Suprapubic skin (tissue), 4 donors: ENCODE measurements at regions not wholly inside any gene's neighbourhood (a gene's known extent, or its start where the extent isn't known, plus 50 kb on each side); places are given as distances from the start of the nearest gene placed in this dataset.

Source experiments
- DNase-seq, 2 donors: peaks; one replicate each; pipeline ENCODE4 v3.0.0-alpha.2; 2019; ENCODE audit warnings: low spot score in 2 of 2
- H3K27ac ChIP-seq: fragments of 200-600 bp; sonication (generic); one replicate; pipeline ENCODE4 v1.5.1; 2019
- H3K27me3 ChIP-seq: fragments of 200-600 bp; sonication (generic); one replicate; pipeline ENCODE4 v1.5.1; 2019
- H3K36me3 ChIP-seq: fragments of 200-600 bp; sonication (generic); one replicate; pipeline ENCODE4 v1.5.1; 2019
- H3K4me1 ChIP-seq: fragments of 200-600 bp; sonication (generic); one replicate; pipeline ENCODE4 v1.5.1; 2019
- H3K4me3 ChIP-seq: fragments of 200-600 bp; sonication (generic); one replicate; pipeline ENCODE4 v1.5.1; 2019; ENCODE audit warnings: mild to moderate bottlenecking
- H3K9me3 ChIP-seq: fragments of 200-600 bp; sonication (generic); one replicate; pipeline ENCODE4 v1.5.1; 2019
- EP300 ChIP-seq: sonication (generic); formaldehyde crosslinking; IDR thresholded peaks from one replicate; pipeline ENCODE4 v1.6.1; 2017; ENCODE audit warnings: antibody characterized with exemption
- POLR2A ChIP-seq, 2 donors: fragments of 450-650 bp; IDR thresholded peaks; one replicate each; pipeline ENCODE4 v1.6.1; 2017; ENCODE audit warnings: antibody characterized with exemption in 2 of 2, mild to moderate bottlenecking in 2 of 2, moderate library complexity in 2 of 2
- POLR2AphosphoS5 ChIP-seq, 3 donors: sonication (generic); formaldehyde crosslinking; IDR thresholded peaks; one replicate each; pipeline ENCODE4 v1.6.1; 2017; ENCODE audit warnings: antibody characterized with exemption in 3 of 3
- WGBS: methylation state at CpG from one replicate; pipeline ENCODE4 v1.1.5; 2018; 5-methylcytosine and 5-hydroxymethylcytosine counted together
- TF ChIP-seq, protein P1 (sequence below), 2 donors: fragments of 200-600 bp in 1 of 2; fragments of 450-650 bp in 1 of 2; sonication (generic) in 1 of 2; IDR thresholded peaks; one replicate each; pipeline ENCODE4 v1.5.1; 2016 to 2019; ENCODE audit warnings: antibody characterized with exemption in 2 of 2, mild to moderate bottlenecking in 1 of 2, moderate library complexity in 1 of 2

DNA sequence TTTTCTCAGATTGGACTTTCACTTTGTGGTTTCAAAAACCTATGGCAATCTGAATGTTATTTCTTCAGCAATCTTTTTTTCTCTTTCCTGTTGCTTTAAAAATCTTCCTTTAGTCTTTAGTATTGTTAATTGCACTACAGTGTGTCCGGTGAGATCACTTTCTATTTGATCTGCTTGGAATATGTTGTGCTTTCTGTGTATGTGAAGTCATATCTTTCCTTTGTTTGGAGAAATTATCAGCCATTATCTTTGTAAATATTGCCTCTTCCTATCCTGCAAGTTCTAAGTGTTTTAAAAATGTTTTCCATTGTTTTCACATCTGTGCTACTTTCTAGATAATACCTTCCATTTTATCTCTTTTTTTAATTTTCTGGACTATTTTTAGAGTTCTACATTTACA is 171.4 kb upstream of the PRSS16 start:
- no peaks in the 10 kb centered on the region for H3K36me3 ChIP-seq
- H3K27ac ChIP-seq = no peak overlapping the region
- DNase-seq = no peak
- H3K4me3 ChIP-seq = no peak overlapping the region
- 61% methylated on average over 1 of the region's 1 CpG for WGBS
- H3K4me1 ChIP-seq = peaks cover 4% of the 10 kb centered on the region
- peaks cover 43% of the 10 kb centered on the region for H3K27me3 ChIP-seq
- no peaks in the 10 kb centered on the region for H3K9me3 ChIP-seq
- TF ChIP-seq EP300 (no peak), POLR2A (IDR thresholded peaks at IDR 0.05) (no peak), POLR2AphosphoS5 (IDR thresholded peaks at IDR 0.05) (no peak)
- TF ChIP-seq, protein P1, sequence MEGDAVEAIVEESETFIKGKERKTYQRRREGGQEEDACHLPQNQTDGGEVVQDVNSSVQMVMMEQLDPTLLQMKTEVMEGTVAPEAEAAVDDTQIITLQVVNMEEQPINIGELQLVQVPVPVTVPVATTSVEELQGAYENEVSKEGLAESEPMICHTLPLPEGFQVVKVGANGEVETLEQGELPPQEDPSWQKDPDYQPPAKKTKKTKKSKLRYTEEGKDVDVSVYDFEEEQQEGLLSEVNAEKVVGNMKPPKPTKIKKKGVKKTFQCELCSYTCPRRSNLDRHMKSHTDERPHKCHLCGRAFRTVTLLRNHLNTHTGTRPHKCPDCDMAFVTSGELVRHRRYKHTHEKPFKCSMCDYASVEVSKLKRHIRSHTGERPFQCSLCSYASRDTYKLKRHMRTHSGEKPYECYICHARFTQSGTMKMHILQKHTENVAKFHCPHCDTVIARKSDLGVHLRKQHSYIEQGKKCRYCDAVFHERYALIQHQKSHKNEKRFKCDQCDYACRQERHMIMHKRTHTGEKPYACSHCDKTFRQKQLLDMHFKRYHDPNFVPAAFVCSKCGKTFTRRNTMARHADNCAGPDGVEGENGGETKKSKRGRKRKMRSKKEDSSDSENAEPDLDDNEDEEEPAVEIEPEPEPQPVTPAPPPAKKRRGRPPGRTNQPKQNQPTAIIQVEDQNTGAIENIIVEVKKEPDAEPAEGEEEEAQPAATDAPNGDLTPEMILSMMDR (IDR thresholded peaks at IDR 0.05) = no peak

DNA sequence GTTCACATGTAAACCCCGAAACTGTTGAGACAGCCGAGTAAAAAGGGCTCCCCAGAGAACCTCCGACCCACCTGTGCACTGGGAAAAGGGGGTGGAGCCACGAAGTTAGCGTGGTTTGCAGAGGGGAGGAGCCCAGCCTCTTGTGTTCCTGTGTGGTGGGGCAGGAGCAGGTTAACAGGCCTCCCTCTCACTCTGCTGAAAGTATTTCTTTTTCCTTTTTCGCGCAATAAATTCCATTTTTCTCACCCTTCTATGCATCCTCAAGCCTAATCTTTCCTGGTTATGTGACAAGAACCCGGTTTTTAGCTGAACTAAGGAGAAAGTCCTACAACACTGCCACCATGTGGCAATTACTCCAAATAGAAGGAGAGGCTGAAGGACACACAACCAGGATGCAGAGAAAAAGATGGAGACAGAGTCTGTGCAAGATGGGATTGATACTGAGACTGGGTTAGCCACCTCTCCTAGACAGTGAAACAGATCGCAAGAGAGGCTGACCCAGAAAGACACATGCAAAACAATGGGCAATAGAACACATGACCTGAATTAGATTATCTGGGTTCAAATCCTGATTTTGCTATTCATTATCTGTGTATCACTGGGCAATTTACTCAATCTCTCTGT is 168.7 kb upstream of the PRSS16 start:
- H3K4me1 ChIP-seq = peaks cover 4% of the 10 kb centered on the region
- peaks cover 43% of the 10 kb centered on the region for H3K27me3 ChIP-seq
- H3K9me3 ChIP-seq = no peaks in the 10 kb centered on the region
- DNase-seq = no peak
- TF ChIP-seq, protein P1 (IDR thresholded peaks at IDR 0.05) = peak; percentile 27 to 29
- TF ChIP-seq EP300 (no peak), POLR2AphosphoS5 (IDR thresholded peaks at IDR 0.05) (no peak)
- no peaks in the 10 kb centered on the region for H3K36me3 ChIP-seq
- H3K27ac ChIP-seq = no peak overlapping the region
- WGBS = 3% methylated on average over 9 of the region's 9 CpGs
- H3K4me3 ChIP-seq = peak overlapping the region; percentile 23

DNA sequence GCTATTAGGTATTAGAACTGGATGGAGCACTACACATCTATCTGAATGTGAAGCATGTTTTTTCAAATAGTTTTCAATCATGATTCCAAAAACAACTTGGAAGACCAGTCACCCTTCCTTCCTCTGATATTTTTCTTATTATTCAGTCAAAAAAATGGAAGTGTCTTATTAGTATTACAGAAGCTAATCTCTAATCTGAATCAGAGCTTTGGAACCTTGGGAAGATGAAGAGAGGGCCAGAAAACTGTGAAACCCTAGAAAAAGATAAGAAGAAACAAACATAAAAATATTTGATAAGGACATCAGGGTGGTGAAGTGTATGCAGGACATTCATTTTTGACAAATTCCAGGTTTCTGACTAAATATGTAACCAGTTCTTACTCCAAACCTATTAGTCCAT is 166.3 kb upstream of the PRSS16 start:
- TF ChIP-seq POLR2A (IDR thresholded peaks at IDR 0.05) = no peak
- TF ChIP-seq, protein P1 (IDR thresholded peaks at IDR 0.05) = no peak
- TF ChIP-seq POLR2AphosphoS5 (IDR thresholded peaks at IDR 0.05) = no peak
- no peak for TF ChIP-seq EP300
- Histone ChIP-seq H3K4me1 (peaks cover 4% of the 10 kb centered on the region), H3K27me3 (peaks cover 41% of the 10 kb centered on the region), H3K9me3 (no peaks in the 10 kb centered on the region), H3K36me3 (no peaks in the 10 kb centered on the region), H3K4me3 (no peak overlapping the region), H3K27ac (no peak overlapping the region)
- no peak for DNase-seq

DNA sequence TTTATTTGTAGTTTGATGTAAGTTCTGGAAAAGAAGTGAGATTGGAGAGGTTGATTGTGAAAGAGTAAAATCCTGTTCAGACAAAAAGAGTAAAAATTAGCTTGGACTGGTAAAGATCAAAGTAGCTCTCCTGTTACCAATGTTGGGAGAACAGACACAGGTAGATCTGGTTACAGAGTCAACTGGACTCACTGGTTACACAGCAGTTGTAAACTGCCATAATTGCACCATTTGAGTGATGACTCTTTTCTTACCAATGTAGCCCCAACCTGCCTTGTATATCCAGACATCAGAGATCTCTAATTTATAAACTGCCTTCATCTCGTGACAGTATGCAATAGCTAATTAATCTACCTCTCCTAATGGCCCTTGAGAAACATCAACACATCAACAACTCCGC is 165.6 kb upstream of the PRSS16 start:
- H3K9me3 ChIP-seq = no peaks in the 10 kb centered on the region
- no peak overlapping the region for H3K4me3 ChIP-seq
- TF ChIP-seq POLR2A (IDR thresholded peaks at IDR 0.05) = no peak
- TF ChIP-seq, protein P1 (IDR thresholded peaks at IDR 0.05) = no peak
- no peak for TF ChIP-seq POLR2AphosphoS5 (IDR thresholded peaks at IDR 0.05)
- TF ChIP-seq EP300 = no peak
- 48% methylated on average over 2 of the region's 2 CpGs for WGBS
- H3K4me1 ChIP-seq = peaks cover 4% of the 10 kb centered on the region
- no peak for DNase-seq
- no peak overlapping the region for H3K27ac ChIP-seq
- no peaks in the 10 kb centered on the region for H3K36me3 ChIP-seq
- H3K27me3 ChIP-seq = peaks cover 46% of the 10 kb centered on the region

DNA sequence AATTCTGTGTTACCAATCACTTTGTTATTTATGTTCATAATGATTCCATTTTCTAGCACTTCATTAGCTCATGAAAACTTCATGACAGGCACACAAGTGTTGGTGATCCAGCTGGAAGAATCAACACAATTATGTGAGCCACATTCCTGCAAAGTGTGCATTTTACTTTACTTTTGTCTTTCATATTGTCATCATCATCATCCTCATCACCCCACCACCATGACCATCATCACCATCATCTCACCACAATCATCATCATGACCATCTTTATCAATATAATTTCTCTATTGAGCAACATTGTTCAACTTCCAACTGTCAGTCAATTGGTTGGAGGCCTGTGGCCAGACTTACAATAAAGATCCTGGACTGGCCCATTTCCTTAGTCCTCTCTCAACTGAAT is 159.4 kb upstream of the PRSS16 start:
- no peak overlapping the region for H3K4me3 ChIP-seq
- H3K9me3 ChIP-seq = no peaks in the 10 kb centered on the region
- no peak overlapping the region for H3K27ac ChIP-seq
- no peak for TF ChIP-seq EP300
- H3K36me3 ChIP-seq = no peaks in the 10 kb centered on the region
- H3K4me1 ChIP-seq = no peaks in the 10 kb centered on the region
- peaks cover 70% of the 10 kb centered on the region for H3K27me3 ChIP-seq
- DNase-seq = no peak
